ENCODE measurements at regions not wholly inside any gene's neighbourhood (a gene's known extent, or its start where the extent isn't known, plus 50 kb on each side); places are given as distances from the start of the nearest gene placed in this dataset.
"Not testable (repeated sequence)": the region's sequence is repeated elsewhere in the genome, so short reads cannot be mapped to it uniquely, and the experiment has no call there.

- not testable (repeated sequence) for TF ChIP-seq POLR2AphosphoS5, CTCF, POLR2A (IDR thresholded peaks at IDR 0.05)
Observed at GRCh38 chr16:15305889-15306288, 72.2 kb downstream of the NPIPA5 start.

Data from breast epithelium (tissue), 3 donors.